RWPE1 (cell line): ENCODE measurements at regions not wholly inside any gene's neighbourhood (a gene's known extent, or its start where the extent isn't known, plus 50 kb on each side); places are given as distances from the start of the nearest gene placed in this dataset.

ENCODE experiments used
- CTCF ChIA-PET: fragments of 350-600 bp; sonication (Branson Sonifier 250); formaldehyde crosslinking; extraction: SDS; loops from one replicate; lab custom pipeline; 2021; lab: Yijun Ruan, JAX
- POLR2A ChIA-PET: fragments of 400-600 bp; formaldehyde crosslinking; extraction: SDS; loops from one replicate; lab custom pipeline; 2020; ENCODE audit warnings: antibody characterized with exemption; ENCODE audit not compliant: low non-redundant PET; lab: Yijun Ruan, JAX
- DNase-seq: peaks from one replicate; pipeline ENCODE4 v3.0.0; 2012; ENCODE audit warnings: low spot score
- H3K27ac ChIP-seq: fragments of 450-650 bp; 2 replicates; pipeline ENCODE4 v1.5.1; 2017
- TF ChIP-seq, protein P1 (sequence below): fragments of 450-650 bp; conservative IDR thresholded peaks from 2 replicates; pipeline ENCODE4 v1.5.1; 2017; ENCODE audit warnings: low read depth, mild to moderate bottlenecking

DNA sequence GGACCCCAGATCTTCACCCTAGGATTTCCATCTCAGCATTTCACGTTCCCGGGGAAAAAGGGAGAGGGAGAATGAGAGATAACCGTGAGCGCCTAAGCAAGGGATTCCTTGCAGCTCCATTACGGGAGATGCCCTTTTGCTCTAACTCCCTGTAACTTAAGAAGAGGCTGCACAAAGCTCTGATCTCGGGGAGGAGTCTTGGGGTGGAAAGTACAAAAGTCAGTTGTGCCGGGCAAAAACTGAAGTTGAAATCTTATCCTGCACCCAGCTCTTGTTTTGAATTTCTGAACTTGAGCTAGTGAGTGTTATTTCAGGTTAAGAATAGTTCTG is 256.4 kb upstream of the SOX21 start:
- TF ChIP-seq, protein P1, sequence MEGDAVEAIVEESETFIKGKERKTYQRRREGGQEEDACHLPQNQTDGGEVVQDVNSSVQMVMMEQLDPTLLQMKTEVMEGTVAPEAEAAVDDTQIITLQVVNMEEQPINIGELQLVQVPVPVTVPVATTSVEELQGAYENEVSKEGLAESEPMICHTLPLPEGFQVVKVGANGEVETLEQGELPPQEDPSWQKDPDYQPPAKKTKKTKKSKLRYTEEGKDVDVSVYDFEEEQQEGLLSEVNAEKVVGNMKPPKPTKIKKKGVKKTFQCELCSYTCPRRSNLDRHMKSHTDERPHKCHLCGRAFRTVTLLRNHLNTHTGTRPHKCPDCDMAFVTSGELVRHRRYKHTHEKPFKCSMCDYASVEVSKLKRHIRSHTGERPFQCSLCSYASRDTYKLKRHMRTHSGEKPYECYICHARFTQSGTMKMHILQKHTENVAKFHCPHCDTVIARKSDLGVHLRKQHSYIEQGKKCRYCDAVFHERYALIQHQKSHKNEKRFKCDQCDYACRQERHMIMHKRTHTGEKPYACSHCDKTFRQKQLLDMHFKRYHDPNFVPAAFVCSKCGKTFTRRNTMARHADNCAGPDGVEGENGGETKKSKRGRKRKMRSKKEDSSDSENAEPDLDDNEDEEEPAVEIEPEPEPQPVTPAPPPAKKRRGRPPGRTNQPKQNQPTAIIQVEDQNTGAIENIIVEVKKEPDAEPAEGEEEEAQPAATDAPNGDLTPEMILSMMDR, result no peak
- POLR2A ChIA-PET, result no interaction called here
- CTCF ChIA-PET, result interaction anchor here (0.5 to 0.7 kb wide), 3 partner anchors 192 to 470 kb away, joined by 3 to 6 read pairs (median 3); no protein-coding TSS in a partner anchor

DNA sequence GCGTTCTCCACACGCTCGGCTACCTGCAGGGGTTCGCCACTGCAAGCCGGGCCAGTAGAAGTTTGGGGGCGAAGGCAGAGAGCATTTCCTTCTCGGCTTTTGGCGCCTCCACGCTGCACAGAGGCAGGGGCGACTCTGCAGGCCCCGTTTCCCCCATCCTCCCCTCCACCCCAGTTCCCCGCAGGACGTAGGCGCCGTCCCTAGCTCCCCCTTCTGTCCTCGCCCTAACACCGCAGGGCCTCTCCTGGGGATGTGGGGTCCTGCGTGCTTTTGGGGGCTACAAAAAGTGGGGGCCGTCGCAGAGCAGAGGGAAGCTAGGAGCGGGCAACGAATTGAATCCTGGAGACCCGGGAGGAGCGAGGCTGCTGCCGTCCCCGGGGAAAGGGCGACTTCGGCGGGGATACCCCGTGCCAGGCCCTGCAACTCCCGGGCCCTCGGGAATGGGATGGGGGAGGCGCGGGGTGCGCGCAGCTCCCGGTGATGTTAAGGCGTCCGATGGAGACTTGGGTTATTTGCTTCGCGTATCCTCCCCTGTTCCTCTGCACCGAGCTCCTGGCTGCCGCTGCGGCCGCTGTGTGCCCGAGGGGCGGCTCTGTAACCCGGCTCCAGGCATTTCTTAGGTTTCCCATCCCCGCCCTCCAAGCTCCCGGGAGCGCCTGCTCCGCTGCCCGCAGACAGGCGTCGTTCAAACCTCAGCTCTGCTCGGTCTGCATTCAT is 255.9 kb upstream of the SOX21 start:
- ChIA-PET CTCF (interaction anchor here (0.5 to 0.7 kb wide), 4 partner anchors 191 to 1344 kb away, joined by 3 to 6 read pairs (median 4); no protein-coding TSS in a partner anchor), POLR2A (no interaction called here)
- no peak for DNase-seq

More for the DNA sequence above, 256.4 kb upstream of the SOX21 start:
- DNase-seq, result no peak
- H3K27ac ChIP-seq, result no peak overlapping the region

DNA sequence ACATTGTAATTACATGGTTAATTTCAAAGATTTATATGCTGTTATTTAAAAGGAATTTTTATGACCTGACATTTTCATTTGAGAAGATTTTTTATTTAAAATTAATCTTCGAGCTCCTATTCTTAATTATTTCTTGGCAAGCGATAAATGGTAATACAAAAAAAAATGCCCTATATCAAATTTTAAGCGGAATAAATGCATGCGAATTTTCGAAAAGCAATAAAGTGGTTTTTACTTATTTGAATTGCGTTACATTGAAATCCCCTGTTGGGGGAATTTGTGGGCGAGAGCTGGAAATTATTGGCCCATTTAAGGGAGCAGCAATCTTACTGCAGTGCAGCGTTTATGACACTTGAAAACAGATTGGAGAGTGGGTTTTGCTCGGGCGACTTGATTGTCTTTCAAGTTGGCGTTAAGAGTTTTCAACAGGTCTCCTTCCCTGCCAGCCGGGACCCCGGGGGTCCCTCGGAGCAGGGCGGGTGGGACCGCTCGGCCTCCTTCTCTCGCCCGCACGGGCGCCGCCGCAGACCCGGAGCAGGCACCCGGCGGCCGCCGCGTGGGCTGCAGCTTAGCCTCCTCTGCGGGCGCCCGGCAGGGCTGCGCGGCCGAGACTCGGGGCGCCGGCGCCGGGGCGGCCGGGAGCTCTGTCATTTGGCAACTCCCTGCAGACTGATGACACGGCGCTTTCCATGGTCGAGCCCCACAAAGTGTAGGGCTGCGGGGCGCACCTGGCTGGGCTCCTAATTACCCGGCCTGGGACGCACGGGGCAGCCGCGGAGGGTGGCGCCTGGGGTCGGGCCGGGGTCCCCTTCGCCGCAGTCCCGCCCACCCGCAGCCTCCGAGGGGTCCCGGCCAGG is 255.1 kb upstream of the SOX21 start:
- no peak for DNase-seq
- ChIA-PET POLR2A (no interaction called here), CTCF (interaction anchor here (0.6 kb wide), 2 partner anchors 23 to 1345 kb away, joined by 5 read pairs; no protein-coding TSS in a partner anchor)
- H3K27ac ChIP-seq, result no peak overlapping the region
- TF ChIP-seq, protein P1, result no peak

More for the DNA sequence above, 255.9 kb upstream of the SOX21 start:
- no peak overlapping the region for H3K27ac ChIP-seq
- TF ChIP-seq, protein P1, result no peak

DNA sequence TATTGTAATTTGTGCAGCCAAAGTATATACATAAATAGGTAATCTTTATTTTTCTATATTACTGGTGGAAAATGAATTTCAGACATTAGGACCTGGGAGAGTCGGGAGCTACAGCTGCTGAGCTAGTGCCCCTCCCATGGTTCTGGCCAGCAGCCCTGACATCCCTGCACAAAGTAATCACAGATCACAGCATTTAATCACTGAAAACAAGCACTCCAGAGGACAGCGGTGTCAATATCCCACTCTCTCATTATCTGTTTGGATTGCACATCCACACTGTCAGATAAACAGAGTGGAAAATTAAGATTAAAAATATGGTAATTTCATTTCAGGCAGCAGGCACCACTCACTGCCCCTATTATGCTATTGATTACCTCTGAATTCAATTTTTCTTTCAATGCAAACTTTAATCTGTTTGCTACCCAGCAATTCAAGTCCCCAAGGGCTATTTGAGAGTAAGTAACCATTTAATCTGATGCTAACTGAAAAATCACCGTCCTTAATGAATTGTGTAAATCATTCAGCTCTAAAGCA is 254.1 kb upstream of the SOX21 start:
- TF ChIP-seq, protein P1, result no peak
- ChIA-PET CTCF (interaction anchor here (0.6 kb wide), 1 partner anchor 92 kb away, joined by 7 read pairs; no protein-coding TSS in a partner anchor), POLR2A (no interaction called here)
- no peak for DNase-seq
- no peak overlapping the region for H3K27ac ChIP-seq

DNA sequence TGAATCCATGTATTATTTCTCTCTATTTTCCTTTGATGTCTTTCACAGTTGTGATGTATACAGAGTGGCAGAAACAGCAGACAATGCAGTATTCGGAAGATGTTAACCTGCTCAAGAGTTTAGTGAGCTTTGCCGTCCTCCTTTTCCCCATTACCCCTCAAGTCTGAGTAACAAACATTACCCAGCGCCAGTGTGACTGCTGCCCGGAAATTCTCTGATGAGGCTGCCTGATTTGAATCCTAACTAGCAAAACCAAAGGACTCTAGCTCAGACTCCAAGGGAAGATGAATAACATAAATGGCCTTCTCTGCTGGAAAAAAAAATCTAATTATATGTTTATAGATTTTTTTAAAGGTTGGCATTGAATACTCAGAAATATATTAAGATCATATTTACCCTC is 247.3 kb upstream of the SOX21 start:
- ChIA-PET POLR2A (no interaction called here), CTCF (no interaction called here)
- TF ChIP-seq, protein P1, result no peak
- DNase-seq, result no peak
- H3K27ac ChIP-seq, result no peak overlapping the region

DNA sequence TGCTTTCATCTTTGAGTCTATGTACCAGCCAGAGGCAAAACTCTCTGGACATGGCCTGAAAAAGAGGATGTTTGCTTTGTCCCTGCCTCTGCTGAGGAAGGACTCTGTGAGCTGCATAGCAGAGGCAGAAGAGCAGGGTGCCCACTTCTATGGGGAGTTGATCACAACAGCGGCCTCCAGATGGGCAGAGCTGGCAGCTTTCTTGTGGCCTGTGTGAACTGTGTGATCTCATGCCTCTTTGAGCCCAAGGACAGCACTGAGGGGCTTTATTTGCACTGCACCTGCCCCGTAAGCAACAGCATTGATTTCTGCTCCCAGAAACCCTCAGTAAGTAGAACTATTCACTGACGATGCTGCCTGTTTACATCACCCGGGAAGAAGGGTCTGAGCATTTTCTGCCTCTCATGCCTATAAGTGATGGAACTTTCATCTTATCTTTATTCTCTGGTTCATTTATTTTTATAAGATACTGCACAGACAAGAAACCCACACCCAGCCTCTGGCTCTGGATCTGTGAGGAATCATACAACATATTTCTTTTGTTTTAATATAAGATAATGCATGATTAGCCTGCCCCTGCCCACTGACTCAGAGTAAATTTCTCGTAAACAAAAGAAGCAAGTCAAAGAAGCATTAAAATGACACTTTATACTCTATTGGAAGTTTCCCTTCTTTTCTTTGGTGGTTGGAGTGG is 244.2 kb upstream of the SOX21 start:
- POLR2A ChIA-PET, result no interaction called here
- no peak for DNase-seq
- TF ChIP-seq, protein P1, result no peak
- no peak overlapping the region for H3K27ac ChIP-seq
- CTCF ChIA-PET, result no interaction called here
